Esophagus squamous epithelium (tissue), 4 donors: ENCODE measurements at regions not wholly inside any gene's neighbourhood (a gene's known extent, or its start where the extent isn't known, plus 50 kb on each side); places are given as distances from the start of the nearest gene placed in this dataset.

ENCODE experiments used
- small RNA-seq, 4 donors: library from RNA; depleted of rRNA; stranded (forward); fragments of <200 nt; gene quantifications; one replicate each; pipeline ENCODE3, GENCODE V24; 2016

Small RNA genes in the stretch of these regions (small RNA-seq; reads per million reads assigned to genes)
- 0 reads per million in 4 donors for gene RNA5SP309
